ENCODE measurements at regions not wholly inside any gene's neighbourhood (a gene's known extent, or its start where the extent isn't known, plus 50 kb on each side); places are given as distances from the start of the nearest gene placed in this dataset.

DNA sequence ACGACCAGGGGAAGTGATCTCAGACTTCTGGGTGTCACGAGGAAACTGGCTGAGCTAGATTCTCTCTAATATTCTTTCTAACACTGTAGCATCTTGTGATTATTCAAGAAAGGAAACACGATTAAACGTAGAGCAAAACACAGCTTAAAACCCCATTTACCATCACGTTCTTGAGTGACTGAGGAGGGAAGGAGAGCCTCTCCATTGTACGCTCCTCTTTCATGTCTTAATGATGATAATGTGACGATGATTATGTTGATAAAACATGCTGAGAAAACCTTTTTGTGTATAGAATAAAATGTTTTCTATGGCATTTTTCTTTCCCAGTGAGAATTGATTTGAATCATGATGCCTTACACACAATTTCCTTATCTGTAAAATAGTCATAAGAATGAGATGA is 705.6 kb upstream of the ID2 start:
- CTCF ChIA-PET, result no interaction called here
- no peak for TF ChIP-seq INSM2 (tag by site-specific recombination; IDR thresholded peaks at IDR 0.05)
- TF ChIP-seq ZNF561 (tag by site-specific recombination; IDR thresholded peaks at IDR 0.05; ENCODE audit: borderline replicate concordance), result no peak
- TF ChIP-seq ZBTB21 (tag by site-specific recombination; IDR thresholded peaks at IDR 0.05), result no peak
- no peak for TF ChIP-seq ZNF223 (tag by site-specific recombination; IDR thresholded peaks at IDR 0.05)
- TF ChIP-seq ZFP69B (tag by site-specific recombination; IDR thresholded peaks at IDR 0.05), result no peak
- no peak for TF ChIP-seq ZNF114 (tag by site-specific recombination; IDR thresholded peaks at IDR 0.05)
- TF ChIP-seq YY1 (tag by site-specific recombination; IDR thresholded peaks at IDR 0.05), result no peak
- no peak for TF ChIP-seq ZNF37A (tag by site-specific recombination; IDR thresholded peaks at IDR 0.05)
- no peak for TF ChIP-seq ZFP3 (tag by site-specific recombination; IDR thresholded peaks at IDR 0.05; ENCODE audit: low read depth)
- no peak for TF ChIP-seq ZNF248 (tag by site-specific recombination; IDR thresholded peaks at IDR 0.05)
- TF ChIP-seq ZNF146 (tag by site-specific recombination; IDR thresholded peaks at IDR 0.05), result no peak
- no peak for TF ChIP-seq ZIC2 (tag by site-specific recombination; IDR thresholded peaks at IDR 0.05)
- TF ChIP-seq ZNF184 (tag by site-specific recombination; IDR thresholded peaks at IDR 0.05), result no peak
- Histone ChIP-seq H3K4me3 (ENCODE audit: low read depth, low read length) (no peak overlapping the region), H3K4me1 (ENCODE audit: control insufficient read depth, insufficient read depth, low read length) (no peaks in the 10 kb centered on the region), H3K27ac (ENCODE audit: extremely low read depth, low read depth, low read length) (no peak overlapping the region), H3K36me3 (ENCODE audit: control insufficient read depth in 2 of 2, insufficient read depth in 1 of 2, low read length in 2 of 2) (no peaks in the 10 kb centered on the region), H3K9me3 (ENCODE audit: control insufficient read depth, insufficient read depth, low read depth, low read length) (no peaks in the 10 kb centered on the region)
- POLR2A ChIA-PET, result no interaction called here

DNA sequence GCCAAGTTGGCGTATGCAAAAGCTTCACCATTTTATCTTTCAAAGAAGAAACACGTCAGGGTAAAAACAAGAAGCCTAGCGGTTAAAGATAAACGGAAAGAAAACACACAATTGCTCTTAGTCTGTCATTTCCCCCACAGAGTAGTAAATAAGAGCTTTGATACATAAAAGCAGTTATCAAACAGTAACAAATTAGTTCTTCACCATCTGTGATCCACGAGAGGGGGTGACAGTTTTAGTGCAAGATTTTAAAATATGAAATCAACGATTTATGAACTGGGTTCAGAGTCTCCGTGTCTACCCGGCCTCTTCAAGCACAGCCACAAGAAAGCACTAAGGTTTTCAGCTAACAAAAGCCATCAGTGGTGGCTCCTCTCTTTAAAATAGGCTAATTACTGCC is 703.9 kb upstream of the ID2 start:
- H3K4me1 ChIP-seq (ENCODE audit: control insufficient read depth, insufficient read depth, low read length), result no peaks in the 10 kb centered on the region
- no peaks in the 10 kb centered on the region for H3K9me3 ChIP-seq (ENCODE audit: control insufficient read depth, insufficient read depth, low read depth, low read length)
- no peak overlapping the region for H3K4me3 ChIP-seq (ENCODE audit: low read depth, low read length)
- no peaks in the 10 kb centered on the region for H3K36me3 ChIP-seq (ENCODE audit: control insufficient read depth in 2 of 2, insufficient read depth in 1 of 2, low read length in 2 of 2)
- CTCF ChIA-PET, result no interaction called here
- POLR2A ChIA-PET, result no interaction called here
- TF ChIP-seq ZBTB8A (tag by site-specific recombination; IDR thresholded peaks at IDR 0.05), result no peak
- no peak overlapping the region for H3K27ac ChIP-seq (ENCODE audit: extremely low read depth, low read depth, low read length)

- ChIA-PET CTCF (no interaction called here), POLR2A (no interaction called here)
- H3K9me3 ChIP-seq (ENCODE audit: control insufficient read depth, insufficient read depth, low read depth, low read length), result no peaks in the 10 kb centered on the region
- TF ChIP-seq ZNF10 (tag by site-specific recombination; IDR thresholded peaks at IDR 0.05), result no peak
- peak; percentile 61 for TF ChIP-seq SETDB1 (IDR thresholded peaks at IDR 0.05; ENCODE audit: insufficient read length, low read length)
- H3K4me3 ChIP-seq (ENCODE audit: low read depth, low read length), result no peak overlapping the region
- H3K27ac ChIP-seq (ENCODE audit: extremely low read depth, low read depth, low read length), result no peak overlapping the region
- H3K4me1 ChIP-seq (ENCODE audit: control insufficient read depth, insufficient read depth, low read length), result no peaks in the 10 kb centered on the region
- no peaks in the 10 kb centered on the region for H3K36me3 ChIP-seq (ENCODE audit: control insufficient read depth in 2 of 2, insufficient read depth in 1 of 2, low read length in 2 of 2)
Observed at GRCh38 chr2:7982054-7982453, 699.8 kb upstream of the ID2 start.

DNA sequence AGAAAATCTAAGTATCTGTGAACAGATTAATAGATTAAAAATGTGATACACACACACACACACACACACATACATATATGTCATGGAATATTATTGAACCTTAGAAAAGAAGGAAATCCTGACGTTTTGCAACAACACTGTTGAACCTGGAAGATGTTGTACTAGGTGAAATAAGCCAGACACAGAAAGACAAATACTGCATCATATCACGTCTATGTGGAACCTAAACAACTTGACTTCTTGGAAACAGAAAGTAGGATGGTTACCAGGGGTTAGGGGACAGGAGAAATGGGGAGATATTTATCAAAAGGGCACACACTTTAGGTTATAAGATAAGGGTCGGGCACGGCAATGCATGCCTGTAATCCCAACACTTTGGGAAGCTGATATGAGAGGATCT is 698.4 kb upstream of the ID2 start:
- Histone ChIP-seq H3K36me3 (ENCODE audit: control insufficient read depth in 2 of 2, insufficient read depth in 1 of 2, low read length in 2 of 2) (no peaks in the 10 kb centered on the region), H3K4me3 (ENCODE audit: low read depth, low read length) (no peak overlapping the region), H3K27ac (ENCODE audit: extremely low read depth, low read depth, low read length) (no peak overlapping the region), H3K9me3 (ENCODE audit: control insufficient read depth, insufficient read depth, low read depth, low read length) (no peaks in the 10 kb centered on the region), H3K4me1 (ENCODE audit: control insufficient read depth, insufficient read depth, low read length) (no peaks in the 10 kb centered on the region)
- ChIA-PET POLR2A (no interaction called here), CTCF (no interaction called here)
- TF ChIP-seq ZNF223 (tag by site-specific recombination; IDR thresholded peaks at IDR 0.05) (no peak), ZBTB20 (tag by site-specific recombination; IDR thresholded peaks at IDR 0.05) (no peak), ZBTB21 (tag by site-specific recombination; IDR thresholded peaks at IDR 0.05) (no peak)

DNA sequence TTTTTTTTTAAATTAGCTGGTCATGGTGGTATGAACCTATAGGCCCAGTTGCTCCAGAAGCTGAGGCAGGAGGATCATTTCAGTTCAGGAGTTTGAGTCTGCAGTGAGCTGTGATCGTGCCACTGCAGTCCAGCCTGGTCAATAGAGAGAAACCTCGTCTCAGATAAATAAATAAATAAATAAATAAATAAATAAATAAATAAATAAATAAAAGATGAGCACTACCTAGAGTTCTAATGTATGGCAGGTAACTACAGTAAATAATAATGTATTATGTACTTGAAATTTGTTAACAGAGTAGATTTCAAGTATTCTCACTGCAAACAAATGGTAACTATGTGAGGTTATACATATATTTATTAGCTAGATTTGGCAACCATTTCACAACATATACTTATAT is 697.9 kb upstream of the ID2 start:
- POLR2A ChIA-PET, result no interaction called here
- H3K4me1 ChIP-seq (ENCODE audit: control insufficient read depth, insufficient read depth, low read length), result no peaks in the 10 kb centered on the region
- no peaks in the 10 kb centered on the region for H3K9me3 ChIP-seq (ENCODE audit: control insufficient read depth, insufficient read depth, low read depth, low read length)
- no peaks in the 10 kb centered on the region for H3K36me3 ChIP-seq (ENCODE audit: control insufficient read depth in 2 of 2, insufficient read depth in 1 of 2, low read length in 2 of 2)
- H3K4me3 ChIP-seq (ENCODE audit: low read depth, low read length), result no peak overlapping the region
- CTCF ChIA-PET, result no interaction called here
- H3K27ac ChIP-seq (ENCODE audit: extremely low read depth, low read depth, low read length), result no peak overlapping the region
- TF ChIP-seq ZNF626 (tag by site-specific recombination; IDR thresholded peaks at IDR 0.05), result no peak
- TF ChIP-seq, protein P1, sequence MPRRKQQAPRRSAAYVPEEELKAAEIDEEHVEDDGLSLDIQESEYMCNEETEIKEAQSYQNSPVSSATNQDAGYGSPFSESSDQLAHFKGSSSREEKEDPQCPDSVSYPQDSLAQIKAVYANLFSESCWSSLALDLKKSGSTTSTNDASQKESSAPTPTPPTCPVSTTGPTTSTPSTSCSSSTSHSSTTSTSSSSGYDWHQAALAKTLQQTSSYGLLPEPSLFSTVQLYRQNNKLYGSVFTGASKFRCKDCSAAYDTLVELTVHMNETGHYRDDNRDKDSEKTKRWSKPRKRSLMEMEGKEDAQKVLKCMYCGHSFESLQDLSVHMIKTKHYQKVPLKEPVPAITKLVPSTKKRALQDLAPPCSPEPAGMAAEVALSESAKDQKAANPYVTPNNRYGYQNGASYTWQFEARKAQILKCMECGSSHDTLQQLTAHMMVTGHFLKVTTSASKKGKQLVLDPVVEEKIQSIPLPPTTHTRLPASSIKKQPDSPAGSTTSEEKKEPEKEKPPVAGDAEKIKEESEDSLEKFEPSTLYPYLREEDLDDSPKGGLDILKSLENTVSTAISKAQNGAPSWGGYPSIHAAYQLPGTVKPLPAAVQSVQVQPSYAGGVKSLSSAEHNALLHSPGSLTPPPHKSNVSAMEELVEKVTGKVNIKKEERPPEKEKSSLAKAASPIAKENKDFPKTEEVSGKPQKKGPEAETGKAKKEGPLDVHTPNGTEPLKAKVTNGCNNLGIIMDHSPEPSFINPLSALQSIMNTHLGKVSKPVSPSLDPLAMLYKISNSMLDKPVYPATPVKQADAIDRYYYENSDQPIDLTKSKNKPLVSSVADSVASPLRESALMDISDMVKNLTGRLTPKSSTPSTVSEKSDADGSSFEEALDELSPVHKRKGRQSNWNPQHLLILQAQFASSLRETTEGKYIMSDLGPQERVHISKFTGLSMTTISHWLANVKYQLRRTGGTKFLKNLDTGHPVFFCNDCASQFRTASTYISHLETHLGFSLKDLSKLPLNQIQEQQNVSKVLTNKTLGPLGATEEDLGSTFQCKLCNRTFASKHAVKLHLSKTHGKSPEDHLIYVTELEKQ (tag by site-specific recombination; IDR thresholded peaks at IDR 0.05; ENCODE audit: borderline replicate concordance), result no peak
- TF ChIP-seq KLF10 (tag by site-specific recombination; IDR thresholded peaks at IDR 0.05), result no peak
- peak; percentile 56 for TF ChIP-seq ZNF555 (tag by site-specific recombination; conservative IDR thresholded peaks at IDR 0.05)
- TF ChIP-seq ZNF132 (tag by site-specific recombination; IDR thresholded peaks at IDR 0.05; ENCODE audit: borderline replicate concordance), result no peak
- peak; percentile 37; the same call in 1 of the 2 replicates for TF ChIP-seq ZNF623 (tag by site-specific recombination; IDR thresholded peaks at IDR 0.05)
- TF ChIP-seq GLIS1 (tag by site-specific recombination; IDR thresholded peaks at IDR 0.05), result no peak
